Stimulated activated CD4-positive, alpha-beta T cell treated with anti-CD3 and anti-CD28 coated beads, TNF-alpha, amount 100 ng/mL, for 1 hour (primary cell): ENCODE measurements at regions not wholly inside any gene's neighbourhood (a gene's known extent, or its start where the extent isn't known, plus 50 kb on each side); places are given as distances from the start of the nearest gene placed in this dataset.
"Not testable (repeated sequence)": the region's sequence is repeated elsewhere in the genome, so short reads cannot be mapped to it uniquely, and the experiment has no call there.

ENCODE experiments used
- DNase-seq, 3 donors: peaks; one replicate each; pipeline ENCODE4 v3.0.0-alpha.2; 2020; ENCODE audit warnings: low read depth in 3 of 3, low spot score in 1 of 3

GRCh38 chr20:53819973-53820451 is 226.4 kb upstream of the ZNF217 start:
- DNase-seq: no peak

- no peak for DNase-seq
Observed at GRCh38 chr20:53818457-53819177, 225.0 kb upstream of the ZNF217 start.

- not testable (repeated sequence) for DNase-seq
Observed at GRCh38 chr20:53817513-53817912, 223.9 kb upstream of the ZNF217 start.

- DNase-seq: no peak
Observed at GRCh38 chr20:53816872-53817398, 223.3 kb upstream of the ZNF217 start.

DNA sequence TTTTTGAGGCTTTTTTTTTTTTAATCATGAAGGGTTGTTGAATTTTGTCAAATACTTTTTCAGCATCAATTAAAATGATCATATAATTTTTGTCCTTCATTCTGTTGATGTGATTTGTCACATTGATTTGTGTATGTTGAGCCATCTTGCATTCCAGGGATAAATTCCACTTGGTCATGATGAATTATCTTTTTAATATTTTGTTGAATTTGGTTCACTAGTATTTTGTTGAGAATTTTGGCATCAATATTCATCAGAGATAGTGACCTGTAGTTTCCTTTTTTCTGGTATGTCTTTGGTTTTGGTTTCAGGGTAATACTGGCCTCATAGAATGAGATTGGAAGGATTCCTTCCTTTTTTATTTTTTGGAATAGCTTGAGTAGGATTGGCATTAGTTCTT is 221.9 kb upstream of the ZNF217 start:
- no peak for DNase-seq

DNA sequence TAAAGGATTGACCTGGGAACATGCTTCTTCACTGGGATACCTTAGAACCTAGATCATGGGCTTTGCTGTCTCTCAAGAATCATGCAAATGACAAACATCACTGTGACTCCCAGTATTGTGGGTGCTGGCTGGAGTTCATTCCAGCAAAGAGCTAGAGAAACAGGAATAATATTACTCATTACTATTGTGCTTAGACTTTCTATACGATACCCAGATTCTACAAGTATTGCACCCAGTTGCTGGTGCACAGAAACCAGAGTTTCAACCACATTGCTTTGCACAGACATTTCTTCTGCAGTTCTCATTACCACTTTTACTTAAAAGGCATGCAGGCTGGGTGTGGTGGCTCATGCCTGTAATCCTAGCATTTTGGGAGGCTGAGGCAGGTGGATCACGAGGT is 220.4 kb upstream of the ZNF217 start:
- no peak for DNase-seq

DNA sequence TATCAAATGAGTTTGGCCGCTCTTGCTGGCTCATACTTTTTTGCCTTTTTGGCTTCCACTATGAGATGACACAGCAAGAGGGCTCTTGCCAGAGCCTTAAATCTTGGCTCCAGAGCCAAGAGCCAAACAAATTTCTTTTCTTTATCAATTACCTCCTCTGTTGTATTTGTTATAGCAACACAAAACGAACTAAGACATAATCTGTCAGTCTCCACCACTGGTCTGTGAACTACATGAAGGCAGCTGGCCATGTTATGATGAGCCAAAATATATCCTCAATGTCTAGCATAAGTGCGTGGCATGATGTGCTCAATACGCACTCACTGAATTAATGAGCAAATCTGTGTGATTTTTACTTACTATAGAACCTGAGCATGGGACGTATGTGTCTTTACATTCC is 220.0 kb upstream of the ZNF217 start:
- no peak for DNase-seq

- no peak for DNase-seq
Observed at GRCh38 chr20:53811577-53811976, 217.9 kb upstream of the ZNF217 start.

GRCh38 chr20:53810661-53811355 is 217.2 kb upstream of the ZNF217 start:
- DNase-seq: no peak

DNA sequence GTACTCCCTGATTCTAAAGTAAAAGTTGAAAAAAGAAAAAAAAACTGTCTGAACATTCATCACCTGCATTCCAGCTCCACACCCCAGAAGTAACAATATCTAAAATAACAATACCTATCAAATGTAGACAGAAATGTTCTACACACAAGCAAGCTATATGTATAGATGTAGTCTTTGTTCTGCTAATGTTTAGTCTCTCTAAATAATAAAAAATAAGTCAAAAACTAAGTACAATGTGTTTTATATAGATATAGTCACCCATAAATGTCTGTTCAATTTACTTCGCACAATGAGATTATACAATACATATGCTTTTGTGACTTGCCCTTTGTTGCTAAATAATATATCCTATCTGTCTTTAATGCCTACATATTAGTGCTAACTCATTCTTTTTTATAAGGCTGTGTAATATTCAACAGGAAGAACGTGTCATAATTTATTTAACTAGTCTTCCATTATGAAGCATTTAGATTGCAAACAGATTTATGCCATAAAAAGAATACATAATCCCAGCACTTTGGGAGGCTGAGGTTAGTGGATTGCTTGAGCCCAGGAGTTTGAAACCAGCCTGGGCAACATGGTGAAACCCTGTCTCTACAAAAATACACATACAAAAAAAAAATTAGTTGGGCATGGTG is 216.2 kb upstream of the ZNF217 start:
- DNase-seq: no peak

DNA sequence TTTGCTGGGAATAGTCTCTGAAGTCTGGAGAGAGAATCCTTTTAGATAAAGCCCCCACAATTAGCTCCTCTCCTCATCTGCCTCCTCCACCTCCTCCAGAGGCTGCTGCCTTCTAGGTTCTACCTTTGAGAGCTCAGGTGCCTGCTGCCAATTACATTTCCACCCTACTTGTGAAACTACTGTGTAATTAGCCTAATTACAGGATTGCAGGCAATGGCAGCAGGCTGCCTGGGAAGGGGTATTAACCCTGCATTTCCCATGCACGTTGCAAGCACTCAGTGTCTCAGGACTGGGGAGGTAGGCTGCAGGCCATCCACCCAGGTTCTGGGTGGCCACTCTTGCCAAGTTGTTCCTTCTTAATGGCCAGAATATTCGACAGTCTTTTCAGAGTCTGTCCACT is 215.6 kb upstream of the ZNF217 start:
- no peak for DNase-seq

- no peak for DNase-seq
Observed at GRCh38 chr20:53808733-53809132, 215.1 kb upstream of the ZNF217 start.

DNA sequence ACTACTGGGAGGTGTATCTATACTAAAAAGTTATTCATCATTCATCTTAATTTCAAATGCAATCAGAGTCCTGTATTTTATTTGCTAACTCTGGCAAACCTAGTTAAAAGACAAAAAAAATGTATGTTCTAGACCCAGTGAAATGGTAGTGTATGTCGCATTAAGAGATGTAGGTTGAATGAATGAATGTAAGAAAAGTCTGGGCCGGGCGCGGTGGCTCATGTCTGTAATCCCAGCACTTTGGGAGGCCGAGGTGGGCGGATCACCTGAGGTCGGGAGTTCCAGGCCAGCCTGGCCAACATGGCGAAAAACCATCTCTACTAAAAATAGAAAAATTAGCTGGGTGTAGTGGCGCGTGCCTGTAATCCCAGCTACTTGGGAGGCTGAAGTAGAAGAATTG is 214.7 kb upstream of the ZNF217 start:
- DNase-seq: not testable (repeated sequence)

DNA sequence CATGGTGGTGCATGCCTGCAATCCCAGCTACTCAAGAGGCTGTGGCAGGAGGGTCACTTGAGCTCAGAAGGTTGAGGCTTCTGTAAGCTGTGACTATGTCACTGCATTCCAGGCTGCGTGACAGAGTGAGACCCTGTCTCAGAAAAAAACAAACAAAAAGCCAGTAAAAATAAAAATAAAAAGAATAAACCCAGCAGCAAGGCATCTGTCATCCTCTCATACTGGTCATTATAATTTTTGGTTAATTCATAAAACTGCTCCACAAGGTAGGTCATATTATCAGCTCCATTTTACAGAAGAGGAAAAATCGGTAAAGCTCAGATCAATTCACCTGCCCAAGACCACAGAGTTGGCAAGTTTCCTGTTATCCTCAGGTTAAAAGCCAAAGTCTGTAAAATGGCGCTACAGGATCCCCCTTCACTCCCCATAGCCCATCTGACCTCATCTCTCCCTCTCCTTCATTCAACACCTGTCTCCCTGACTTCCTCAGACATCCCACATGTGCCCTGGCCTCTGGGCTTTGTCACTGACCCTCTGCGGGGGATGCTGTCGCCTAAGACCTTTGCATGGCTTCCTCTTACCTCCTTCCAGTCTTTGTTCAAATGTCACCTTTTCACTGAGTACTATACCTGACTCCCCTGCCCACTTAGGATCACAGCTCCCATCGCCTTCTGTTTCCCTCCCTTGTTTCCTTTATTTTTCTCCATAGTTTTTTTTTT is 213.2 kb upstream of the ZNF217 start:
- DNase-seq: no peak

GRCh38 chr20:53805895-53806384 is 212.3 kb upstream of the ZNF217 start:
- no peak for DNase-seq

DNA sequence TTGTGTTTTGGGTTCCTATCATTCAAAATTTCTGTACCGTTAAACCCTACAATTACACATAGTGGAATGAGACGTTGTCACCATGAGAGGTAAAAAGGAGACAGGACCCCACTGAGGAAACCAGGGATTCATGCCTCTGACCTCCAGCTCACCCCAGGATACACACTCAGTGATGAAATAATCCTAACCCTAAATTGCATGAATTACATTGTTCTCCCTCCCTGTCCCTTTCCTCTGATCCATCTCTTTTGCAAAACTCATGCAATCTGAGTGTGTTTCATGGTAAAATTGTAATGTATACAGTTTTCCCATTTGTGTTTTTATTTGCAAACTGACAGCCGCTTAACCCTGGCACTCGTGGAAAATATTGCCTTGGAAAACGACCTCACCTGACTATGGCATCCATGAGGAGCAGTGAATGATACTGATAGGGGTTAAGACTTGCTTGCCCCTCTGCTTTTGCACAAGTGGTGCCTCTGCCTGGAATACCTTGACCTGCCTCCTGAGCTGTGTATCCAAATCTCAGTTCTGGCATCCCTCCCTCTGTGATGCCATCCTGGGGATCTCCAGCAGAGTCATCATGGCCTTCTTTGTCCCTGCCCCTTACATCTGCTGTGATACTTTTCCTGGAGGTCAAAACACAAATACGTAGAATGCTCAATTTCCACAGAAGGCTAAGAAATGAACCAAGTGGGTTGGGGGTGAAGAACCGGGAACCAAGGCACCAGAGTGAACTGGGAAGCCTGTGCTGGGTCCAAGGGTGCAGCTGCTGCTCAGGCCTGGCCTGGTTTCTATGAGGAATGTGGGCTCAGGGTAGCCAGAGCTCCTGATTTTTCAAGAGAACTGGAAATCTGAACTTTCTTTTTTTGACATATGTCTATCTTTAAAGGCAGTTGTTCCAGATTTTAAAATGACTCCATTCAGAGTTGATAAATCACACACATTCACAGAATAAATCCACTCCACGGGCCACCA is 211.6 kb upstream of the ZNF217 start:
- DNase-seq: no peak

GRCh38 chr20:53804308-53804707 is 210.7 kb upstream of the ZNF217 start:
- DNase-seq: not testable (repeated sequence)

- DNase-seq: no peak
Observed at GRCh38 chr20:53803492-53804155, 210.0 kb upstream of the ZNF217 start.

- no peak for DNase-seq
Observed at GRCh38 chr20:53801609-53802370, 208.2 kb upstream of the ZNF217 start.
